Breast epithelium (tissue), 3 donors: ENCODE measurements at regions not wholly inside any gene's neighbourhood (a gene's known extent, or its start where the extent isn't known, plus 50 kb on each side); places are given as distances from the start of the nearest gene placed in this dataset.

Experiments
- POLR2A ChIP-seq: fragments of 450-650 bp; IDR thresholded peaks from one replicate; pipeline ENCODE4 v1.6.1; 2016; ENCODE audit warnings: antibody characterized with exemption, mild to moderate bottlenecking, moderate library complexity
- POLR2AphosphoS5 ChIP-seq, 3 donors: sonication (generic); formaldehyde crosslinking; IDR thresholded peaks; one replicate each; pipeline ENCODE4 v1.6.1; 2017; ENCODE audit warnings: antibody characterized with exemption in 3 of 3
- TF ChIP-seq, protein P1 (sequence below), 3 donors: fragments of 450-650 bp; IDR thresholded peaks; one replicate each; pipeline ENCODE4 v1.5.1; 2016 to 2017; ENCODE audit warnings: antibody characterized with exemption in 3 of 3, mild to moderate bottlenecking in 3 of 3, moderate library complexity in 3 of 3

DNA sequence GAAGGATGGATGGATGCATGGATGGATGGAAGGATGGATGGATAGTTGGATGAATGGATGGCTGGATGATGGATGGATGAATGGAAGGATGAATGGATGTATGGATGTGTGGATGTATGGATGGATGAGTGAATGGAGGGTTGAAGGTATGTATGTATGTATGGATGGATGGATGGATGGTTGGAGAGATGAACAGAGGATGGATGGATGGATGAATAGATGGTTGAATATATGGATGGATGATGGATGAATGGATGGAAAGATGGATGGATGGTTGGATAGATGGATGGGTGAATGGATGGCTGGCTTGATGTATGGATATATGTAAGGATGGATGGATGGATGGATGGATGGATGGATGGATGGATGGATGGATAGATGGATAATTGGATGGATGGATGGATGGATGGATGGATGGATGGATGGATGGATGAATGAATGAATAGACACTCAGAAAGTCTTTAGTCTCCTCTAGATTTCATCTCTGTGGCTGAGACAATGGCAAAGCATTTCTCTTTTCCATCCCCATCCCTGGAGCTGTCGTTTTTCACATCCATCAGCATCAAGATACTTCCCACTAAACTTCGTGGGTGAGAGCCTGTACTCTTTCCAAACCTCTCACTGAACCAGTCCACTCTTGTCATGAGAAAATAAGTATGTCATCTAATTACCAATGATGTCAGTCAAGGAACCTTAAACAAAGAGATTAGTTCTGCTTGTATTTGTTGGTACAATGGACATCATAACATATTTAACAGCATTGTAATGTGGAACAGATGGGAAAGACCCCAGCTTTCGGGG is 74.8 kb upstream of the CLMN start:
- TF ChIP-seq, protein P1, sequence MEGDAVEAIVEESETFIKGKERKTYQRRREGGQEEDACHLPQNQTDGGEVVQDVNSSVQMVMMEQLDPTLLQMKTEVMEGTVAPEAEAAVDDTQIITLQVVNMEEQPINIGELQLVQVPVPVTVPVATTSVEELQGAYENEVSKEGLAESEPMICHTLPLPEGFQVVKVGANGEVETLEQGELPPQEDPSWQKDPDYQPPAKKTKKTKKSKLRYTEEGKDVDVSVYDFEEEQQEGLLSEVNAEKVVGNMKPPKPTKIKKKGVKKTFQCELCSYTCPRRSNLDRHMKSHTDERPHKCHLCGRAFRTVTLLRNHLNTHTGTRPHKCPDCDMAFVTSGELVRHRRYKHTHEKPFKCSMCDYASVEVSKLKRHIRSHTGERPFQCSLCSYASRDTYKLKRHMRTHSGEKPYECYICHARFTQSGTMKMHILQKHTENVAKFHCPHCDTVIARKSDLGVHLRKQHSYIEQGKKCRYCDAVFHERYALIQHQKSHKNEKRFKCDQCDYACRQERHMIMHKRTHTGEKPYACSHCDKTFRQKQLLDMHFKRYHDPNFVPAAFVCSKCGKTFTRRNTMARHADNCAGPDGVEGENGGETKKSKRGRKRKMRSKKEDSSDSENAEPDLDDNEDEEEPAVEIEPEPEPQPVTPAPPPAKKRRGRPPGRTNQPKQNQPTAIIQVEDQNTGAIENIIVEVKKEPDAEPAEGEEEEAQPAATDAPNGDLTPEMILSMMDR (IDR thresholded peaks at IDR 0.05): no peak
- TF ChIP-seq POLR2AphosphoS5 (IDR thresholded peaks at IDR 0.05): no peak
- no peak for TF ChIP-seq POLR2A
